Heart left ventricle (tissue), 13 donors: ENCODE measurements at regions not wholly inside any gene's neighbourhood (a gene's known extent, or its start where the extent isn't known, plus 50 kb on each side); places are given as distances from the start of the nearest gene placed in this dataset.

Experiments
- POLR2A ChIP-seq, 2 donors: fragments of 450-650 bp; IDR thresholded peaks; one replicate each; pipeline ENCODE4 v1.6.1; 2017; ENCODE audit warnings: antibody characterized with exemption in 2 of 2, mild to moderate bottlenecking in 2 of 2, moderate library complexity in 2 of 2
- TF ChIP-seq, protein P1 (sequence below), 12 donors: fragments of 200-600 bp; sonication (generic) in 4 of 12; IDR thresholded peaks; one replicate each; pipeline versions ENCODE4 v1.5.0 to v1.8.0; 2018 to 2022; ENCODE audit warnings: antibody characterized with exemption in 12 of 12, mild to moderate bottlenecking in 5 of 12
- donor health status: ischemic (EF 13 %, LVEDD 7.1; RV severe dilation, severe dysfunction).
- donor health status: DM: no; HTN: yes; CAD: no.
- donor health status: DM: no; HTN: no; CAD: no.
- donor health status: ischemic (EF 25% LVEDD 6.9; RV normal size, moderate dysfunction).
- donor health status: ischemic (EF 25% LVEDD 5.7; RV mildly dilated, moderate dysfunction).
- donor health status: ischemic (EF 35%, LVEDD 5.7; RV mildly dilated, moderate dysfunction).
- donor health status: nonischemic (EF 11% LVEDD 7.7; RV severe dilation, severe dysfunction).
- donor health status: DM: yes; HTN: yes; CAD: no.
- donor health status: PGD.
- donor health status: ischemic (EF 29% LVEDD 5.4; RV normal size, mild dysfunction).
- donor health status: nonischemic (EF 23%, LVEDD 6.1; RV moderate dilation, normal function).

DNA sequence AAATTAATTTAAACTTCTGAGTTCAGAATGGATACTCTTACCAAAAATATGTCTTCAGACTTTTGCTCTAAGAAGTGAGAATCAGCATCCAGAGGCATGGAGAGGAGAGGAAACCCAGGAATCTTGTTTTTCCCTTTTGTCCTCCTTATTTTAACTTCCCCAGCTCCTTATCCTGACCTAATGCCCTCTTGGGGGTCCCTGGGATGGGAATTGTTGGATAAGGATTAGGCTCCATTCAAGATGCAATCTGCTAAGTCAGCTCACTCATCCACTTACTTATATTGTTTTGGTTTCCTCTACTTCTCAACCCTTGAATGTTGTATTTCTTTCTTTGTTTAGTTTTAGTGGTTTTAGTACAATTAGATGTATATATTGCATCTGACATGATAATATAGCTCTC lies 208.4 kb upstream of the PCDH7 start:
- TF ChIP-seq, protein P1, sequence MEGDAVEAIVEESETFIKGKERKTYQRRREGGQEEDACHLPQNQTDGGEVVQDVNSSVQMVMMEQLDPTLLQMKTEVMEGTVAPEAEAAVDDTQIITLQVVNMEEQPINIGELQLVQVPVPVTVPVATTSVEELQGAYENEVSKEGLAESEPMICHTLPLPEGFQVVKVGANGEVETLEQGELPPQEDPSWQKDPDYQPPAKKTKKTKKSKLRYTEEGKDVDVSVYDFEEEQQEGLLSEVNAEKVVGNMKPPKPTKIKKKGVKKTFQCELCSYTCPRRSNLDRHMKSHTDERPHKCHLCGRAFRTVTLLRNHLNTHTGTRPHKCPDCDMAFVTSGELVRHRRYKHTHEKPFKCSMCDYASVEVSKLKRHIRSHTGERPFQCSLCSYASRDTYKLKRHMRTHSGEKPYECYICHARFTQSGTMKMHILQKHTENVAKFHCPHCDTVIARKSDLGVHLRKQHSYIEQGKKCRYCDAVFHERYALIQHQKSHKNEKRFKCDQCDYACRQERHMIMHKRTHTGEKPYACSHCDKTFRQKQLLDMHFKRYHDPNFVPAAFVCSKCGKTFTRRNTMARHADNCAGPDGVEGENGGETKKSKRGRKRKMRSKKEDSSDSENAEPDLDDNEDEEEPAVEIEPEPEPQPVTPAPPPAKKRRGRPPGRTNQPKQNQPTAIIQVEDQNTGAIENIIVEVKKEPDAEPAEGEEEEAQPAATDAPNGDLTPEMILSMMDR (IDR thresholded peaks at IDR 0.05): no peak
- no peak for TF ChIP-seq POLR2A (IDR thresholded peaks at IDR 0.05)
